ENCODE measurements at regions not wholly inside any gene's neighbourhood (a gene's known extent, or its start where the extent isn't known, plus 50 kb on each side); places are given as distances from the start of the nearest gene placed in this dataset.
"Not testable (repeated sequence)": the region's sequence is repeated elsewhere in the genome, so short reads cannot be mapped to it uniquely, and the experiment has no call there.

DNA sequence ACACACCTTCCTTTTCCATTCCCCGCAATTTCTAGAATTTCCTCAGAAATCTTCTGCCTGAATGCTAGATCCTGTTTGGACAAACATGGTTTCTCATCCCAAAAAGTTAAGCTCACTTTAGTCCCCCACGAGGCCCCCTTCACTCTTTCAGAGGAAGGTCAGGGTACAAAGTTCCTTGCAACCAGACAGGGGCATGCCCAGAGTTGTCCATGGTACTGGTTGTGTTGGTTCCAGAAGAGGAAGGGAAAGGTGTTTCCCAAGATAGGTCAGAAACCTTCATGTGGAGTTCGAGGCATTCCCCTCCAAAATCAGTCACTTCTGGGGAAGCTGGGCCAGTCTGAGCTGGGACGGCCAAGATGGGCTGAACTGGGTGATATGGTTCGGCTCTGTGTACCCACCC lies 167.6 kb upstream of the MAFB start:
- DNase-seq (ENCODE audit: low read depth) = no peak

DNA sequence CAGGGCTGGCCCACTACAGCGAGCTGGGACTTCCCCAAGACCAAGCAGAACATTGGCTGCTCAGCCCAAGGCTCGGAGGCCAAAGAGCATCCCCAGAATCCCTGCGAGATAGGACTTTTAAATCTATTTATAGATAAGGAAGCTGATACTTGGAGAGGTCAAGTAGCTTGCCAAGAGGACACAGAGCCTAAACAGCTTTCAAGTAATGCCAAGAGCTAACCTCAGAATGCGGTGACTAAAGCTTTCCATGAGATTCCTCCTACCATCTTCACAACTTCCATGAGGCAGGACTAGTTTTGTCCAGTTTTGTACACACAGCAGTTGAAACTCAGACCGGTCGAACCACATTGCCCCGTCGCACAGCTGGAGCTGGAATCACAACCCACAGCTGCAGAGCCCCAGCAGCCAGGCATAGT lies 168.1 kb upstream of the TOP1 start:
- no peak for DNase-seq (ENCODE audit: low read depth)

DNA sequence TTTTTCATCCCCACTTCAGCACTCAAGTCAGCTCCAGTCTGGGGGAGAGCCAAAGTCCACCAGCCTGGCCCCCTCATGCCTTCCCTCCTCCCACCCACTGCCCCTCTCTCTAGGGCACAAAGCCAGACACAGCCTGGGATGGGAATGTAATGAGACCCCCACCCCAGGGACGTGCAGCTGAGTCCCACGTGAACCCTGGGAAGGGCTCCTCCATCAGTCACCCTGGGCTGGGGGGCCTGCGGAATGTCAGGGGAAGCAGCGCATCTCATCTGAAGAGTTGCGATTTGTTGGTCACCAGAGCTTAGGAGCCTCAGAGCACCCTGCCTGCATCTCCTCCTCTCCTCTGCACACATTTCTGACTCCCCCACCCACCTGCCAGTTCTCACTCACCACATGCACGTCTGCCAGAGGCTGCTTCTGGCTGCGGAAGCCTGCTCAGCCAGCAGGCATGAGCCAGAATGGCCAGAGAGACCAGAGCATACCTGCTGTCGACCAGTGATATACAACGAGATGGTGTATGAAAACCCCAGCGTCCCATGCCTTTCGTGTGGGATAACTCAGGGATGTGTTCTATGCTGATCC lies 167.1 kb upstream of the TOP1 start:
- no peak for DNase-seq (ENCODE audit: low read depth)

DNA sequence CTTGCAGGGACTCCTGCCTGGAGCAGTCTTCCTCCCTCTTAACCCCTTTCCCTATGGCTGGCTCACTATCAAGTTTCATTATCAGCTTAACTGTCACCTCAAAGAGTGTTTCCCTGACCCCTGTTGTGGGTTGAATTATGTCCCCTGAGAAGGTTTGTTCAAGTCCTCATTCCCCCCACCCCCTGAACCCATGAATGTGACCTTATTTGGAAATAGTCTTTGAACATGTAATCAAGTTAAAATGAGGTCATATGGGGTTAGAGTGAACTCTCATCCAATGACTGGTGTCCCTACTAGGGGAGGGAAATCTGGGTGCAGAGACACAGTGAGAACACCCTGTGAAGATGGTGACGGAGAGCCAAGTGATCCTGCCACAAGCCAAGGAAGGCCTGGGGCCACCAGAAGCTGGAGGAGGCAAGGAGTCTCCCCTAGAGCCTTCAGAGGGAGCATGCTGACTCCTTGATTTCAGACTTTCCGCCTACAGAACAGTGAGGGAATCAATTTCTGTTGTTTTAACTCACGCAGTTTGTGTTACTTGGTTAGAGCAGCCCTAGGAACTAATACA lies 165.2 kb upstream of the TOP1 start:
- no peak for DNase-seq (ENCODE audit: low read depth)

DNA sequence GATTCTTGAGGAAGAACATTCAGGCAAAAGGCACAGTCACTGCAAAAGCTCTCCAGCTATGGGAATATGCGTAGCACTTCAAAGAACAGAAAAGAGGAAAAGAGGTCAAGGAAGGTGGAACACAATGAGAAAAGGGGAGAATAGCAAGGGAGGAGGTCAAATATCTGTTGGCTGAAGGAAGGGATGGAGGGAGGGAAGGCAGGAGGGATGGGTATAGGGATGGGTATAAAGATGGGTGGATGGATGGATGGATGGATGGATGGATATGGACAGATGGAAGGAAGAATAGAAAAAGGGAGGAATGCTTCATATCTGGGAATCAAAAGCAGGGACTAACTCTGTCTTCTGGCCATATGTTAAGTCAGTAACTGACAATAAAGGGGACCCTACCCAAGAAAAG lies 164.2 kb upstream of the TOP1 start:
- no peak for DNase-seq (ENCODE audit: low read depth)

DNA sequence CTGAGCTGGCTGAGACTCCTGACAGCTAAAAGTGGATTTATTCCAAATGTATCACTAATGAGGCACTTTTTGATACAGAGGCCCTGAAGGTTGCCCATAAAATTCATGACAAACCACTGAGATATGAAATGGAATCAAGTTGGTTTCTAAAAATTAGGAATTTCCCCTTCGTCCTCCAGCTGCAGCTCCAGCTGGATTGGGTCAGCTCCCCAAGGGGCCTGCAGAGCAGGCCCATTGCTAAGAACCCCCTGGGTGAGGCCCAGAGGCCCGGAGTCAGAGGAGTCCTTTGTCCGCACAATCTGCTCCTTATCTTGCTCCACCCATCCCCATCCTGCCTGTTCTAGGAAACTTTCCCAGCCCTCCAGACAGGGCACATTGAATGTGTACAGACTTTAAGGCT lies 163.5 kb upstream of the TOP1 start:
- DNase-seq (ENCODE audit: low read depth) = no peak

DNA sequence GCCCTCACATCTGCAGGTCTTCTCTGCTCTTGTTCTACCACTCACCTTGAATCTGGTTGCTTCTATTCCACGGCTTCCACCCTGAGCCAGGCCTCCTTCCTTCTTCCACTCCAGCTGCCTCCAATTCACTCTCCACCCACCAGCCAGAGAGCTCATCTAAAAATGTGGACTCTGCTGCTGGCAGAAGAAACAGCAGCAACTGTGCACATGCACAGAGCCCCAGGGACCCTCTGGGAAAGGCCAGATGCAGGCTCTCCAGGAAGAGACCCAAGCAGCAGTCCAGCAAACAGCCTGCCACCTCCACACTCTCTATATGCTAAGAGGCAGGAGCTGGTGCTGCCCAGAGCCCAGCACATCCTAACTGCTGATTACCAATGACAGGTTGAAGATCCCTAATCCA lies 162.6 kb upstream of the TOP1 start:
- DNase-seq (ENCODE audit: low read depth) = no peak

DNA sequence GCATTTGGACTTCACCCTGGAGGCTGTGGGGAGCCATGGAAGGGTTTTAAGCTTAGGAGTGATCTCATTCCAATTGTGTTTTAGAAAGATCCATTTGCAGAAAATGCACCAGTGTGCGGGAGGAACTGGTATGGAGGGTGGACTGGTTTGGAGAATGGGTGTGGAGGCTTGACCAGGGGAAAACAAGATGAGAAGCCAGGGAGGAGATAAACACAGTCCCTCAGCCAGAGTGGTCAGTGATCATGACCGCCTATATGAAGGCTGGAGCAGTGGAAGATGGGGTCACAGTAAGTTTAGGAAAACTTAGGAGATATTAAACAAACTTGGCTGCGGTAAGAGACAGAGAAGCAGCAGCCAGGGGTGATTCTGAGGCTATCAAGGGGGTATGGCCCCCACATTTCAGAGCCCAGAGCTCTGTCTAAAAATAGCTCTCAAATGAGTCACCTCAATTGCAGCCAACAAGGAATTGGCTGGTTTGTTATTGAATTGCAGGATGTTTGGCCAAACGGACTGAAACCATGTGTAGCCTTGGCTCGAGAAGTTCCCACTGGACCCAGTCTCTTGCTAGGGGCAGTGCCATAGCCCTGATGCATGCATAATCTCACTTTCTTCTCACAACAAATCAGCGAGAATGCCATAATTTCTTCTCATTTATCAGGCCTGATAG lies 159.9 kb upstream of the TOP1 start:
- DNase-seq (ENCODE audit: low read depth) = no peak

DNA sequence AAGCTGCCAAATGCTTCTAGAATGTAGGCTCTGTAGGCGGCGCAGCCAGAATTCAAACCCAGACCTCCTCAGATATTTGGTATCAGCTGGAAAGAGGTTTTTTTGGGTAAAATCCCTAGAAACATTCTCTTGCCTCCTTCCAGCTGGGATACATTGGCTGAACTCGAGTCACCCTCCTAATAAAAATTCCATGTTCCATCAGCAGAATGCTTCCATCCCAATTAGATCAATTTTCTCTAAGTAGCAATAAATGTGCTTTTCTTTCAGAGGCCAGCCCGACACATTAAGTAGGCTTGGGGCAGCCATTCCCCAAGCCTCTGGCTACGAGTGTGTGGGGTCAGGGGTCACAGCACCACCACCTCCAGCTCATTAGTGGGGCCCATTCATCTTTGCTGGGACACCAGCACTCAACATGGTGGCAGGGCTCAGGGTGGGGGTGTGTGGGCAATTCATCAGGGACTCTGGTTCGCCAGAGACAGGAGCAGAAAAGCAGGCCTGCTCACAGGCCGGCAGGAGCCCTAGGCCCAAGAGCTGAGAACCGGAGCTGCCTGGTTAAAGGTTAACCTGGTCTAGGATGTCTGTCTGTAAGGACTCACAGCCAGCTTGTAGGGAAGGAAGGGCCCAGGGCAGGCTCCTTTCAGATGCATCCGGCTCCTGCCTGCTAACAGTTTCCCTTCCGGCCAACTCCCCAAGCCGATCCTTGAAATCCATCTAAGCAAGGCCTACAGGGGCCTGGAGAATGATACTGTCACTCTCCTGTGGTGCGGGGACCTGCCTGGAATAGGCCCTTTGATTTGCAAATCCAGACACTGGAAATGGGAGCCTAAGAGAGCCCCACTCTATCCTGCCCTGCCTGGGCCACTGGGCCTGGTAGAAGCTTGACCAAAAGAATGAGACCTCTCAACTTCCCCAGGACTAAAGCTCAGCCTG lies 159.1 kb upstream of the TOP1 start:
- no peak for DNase-seq (ENCODE audit: low read depth)

DNA sequence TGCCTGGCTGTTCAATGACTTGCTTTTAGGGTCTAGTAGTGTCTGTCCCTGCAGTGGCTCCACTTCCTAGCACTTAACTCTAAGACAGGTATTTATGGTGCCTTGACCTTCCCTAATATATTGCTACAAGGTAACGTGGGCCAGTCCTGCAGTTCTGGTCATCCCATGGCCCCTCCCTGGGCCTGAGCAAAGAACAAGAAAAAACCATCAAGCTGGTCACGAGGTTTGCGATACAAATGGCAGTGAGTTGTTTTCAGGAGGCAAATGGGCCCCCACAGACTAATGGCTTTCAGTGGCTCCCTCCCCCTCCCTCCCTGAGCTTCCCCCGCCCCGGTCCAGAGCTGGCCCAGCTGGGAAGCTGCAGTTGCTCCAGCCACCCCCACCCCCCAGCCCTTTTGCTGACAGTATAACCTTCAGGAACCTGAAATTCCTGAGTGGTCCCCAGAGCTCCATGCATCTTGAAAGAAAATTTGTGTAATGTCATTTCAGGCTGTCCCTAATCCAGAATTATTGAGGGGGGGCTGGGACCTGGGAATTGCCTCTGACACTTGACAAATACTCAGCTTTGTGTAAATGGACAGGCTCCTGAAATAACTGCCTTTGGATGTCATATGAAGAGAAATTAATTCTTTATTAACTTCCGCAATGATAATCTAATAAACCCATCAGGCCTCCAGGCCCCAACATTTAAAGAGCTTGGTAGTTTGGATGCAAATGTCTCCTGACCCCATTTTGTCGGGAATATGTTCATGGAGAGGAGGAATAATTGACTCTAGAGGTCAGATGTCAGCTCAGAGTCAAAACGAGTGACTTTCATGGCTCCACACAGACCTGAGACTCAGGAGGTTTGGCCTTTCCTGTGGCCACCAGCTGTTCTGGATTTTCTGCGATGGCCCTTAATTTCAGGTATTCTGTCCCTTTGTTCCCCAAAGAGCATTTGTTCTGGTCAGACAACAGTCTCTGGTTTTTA lies 153.2 kb upstream of the TOP1 start:
- DNase-seq (ENCODE audit: low read depth) = no peak

DNA sequence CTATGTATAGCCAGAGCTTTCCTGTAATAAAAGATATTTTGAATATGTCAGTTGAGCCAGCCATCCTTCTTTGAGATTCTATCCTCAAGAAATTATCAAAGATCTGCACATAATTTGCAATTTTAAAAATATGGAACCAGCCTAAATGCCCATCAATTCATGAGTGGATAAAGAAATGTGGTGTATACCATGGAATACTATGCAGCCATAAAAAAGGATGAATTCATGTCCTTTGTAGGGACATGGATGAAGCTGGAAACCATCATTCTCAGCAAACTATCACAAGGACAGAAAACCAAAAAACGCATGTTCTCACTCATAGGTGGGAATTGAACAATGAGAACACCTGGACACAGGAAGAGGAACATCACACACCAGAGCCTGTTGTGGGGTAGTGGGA lies 150.5 kb upstream of the TOP1 start:
- not testable (repeated sequence) for DNase-seq (ENCODE audit: low read depth)

DNA sequence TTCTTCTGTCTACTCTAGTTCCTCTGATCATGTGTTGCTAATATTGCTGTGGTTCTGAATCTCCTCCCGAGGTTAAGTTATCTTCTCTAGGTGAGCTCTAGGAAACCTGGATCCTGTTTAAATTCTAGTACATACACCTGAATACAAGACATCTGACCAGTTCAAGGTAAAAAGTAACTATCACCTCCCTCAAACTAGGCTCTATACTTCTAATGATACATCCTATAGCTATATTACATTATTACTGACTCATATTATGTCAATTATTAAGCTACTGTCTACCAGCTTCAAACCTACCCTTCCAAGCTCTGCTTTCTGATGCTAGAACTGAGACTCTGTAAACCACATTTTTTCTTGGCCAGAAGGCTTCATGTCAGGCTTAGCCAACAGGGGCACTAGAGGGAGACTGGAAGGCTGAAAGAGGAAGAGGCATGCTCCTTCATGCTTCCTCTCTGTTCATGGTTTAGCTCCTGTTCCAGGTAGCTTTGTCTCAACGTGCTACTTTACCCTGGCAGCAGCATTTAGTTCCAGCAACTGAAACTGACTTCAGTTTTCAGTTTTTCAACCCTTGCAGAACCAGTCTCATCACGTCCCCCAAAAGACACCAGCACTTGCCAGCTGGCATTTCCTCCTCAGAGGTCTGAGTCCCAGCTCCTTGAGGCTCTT lies 148.4 kb upstream of the TOP1 start:
- DNase-seq (ENCODE audit: low read depth) = no peak

DNA sequence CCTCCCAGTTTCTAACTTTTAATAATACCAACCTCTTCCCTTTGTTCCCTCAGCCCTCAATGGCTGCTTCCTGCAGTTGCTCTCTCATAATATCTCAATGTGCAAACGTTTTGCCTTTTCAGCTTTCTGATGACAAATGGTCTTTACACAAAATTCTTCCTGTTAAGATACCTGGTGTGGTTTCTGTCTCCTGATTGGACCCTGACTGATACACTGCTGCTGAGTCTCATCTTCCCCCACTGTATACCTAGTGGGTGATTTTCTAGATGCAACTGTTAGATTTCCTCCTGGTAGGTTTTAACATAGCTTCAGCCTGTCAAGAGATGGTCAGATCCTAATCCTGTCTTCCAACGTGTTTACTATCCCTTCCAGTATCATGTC lies 147.9 kb upstream of the TOP1 start:
- DNase-seq (ENCODE audit: low read depth) = no peak

DNA sequence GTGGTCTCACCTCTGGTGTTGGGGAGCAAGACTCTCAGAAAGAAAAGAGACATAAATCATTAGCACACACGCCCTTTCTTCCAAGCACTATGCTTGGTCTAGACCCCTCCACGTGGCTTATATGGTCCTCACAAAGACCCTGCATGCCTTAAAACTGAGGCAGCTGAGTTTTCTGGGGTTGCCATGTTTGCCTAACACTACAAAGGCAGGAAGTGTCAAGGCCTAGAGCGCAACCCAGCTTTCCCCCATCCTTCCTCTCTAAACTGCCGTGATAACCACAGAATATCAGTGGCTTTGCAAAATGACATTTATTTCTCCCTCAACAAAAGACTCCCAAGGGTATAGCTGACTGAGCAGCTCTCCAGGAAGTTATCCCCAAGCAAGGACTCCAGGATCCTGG lies 146.5 kb upstream of the TOP1 start:
- DNase-seq (ENCODE audit: low read depth) = no peak

DNA sequence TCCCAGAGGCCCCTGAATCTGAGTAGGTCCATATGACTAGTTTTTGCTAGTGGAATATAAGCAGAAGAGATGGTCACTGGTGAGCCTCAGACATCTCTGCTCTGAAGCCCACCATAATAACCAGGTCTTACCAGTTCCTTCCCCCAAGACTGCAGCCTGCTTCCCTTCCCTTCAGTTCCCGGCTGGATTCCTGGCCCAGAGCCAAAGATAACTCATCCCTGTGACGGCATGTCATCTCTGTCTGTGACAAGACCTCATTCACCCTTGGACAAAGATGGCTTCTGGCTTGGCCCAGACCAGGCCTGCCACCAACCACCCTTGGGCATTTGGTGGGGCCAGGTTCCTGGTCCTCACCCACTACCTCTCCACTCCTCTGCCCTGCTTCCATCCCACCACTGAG lies 145.5 kb upstream of the TOP1 start:
- DNase-seq (ENCODE audit: low read depth) = no peak

DNA sequence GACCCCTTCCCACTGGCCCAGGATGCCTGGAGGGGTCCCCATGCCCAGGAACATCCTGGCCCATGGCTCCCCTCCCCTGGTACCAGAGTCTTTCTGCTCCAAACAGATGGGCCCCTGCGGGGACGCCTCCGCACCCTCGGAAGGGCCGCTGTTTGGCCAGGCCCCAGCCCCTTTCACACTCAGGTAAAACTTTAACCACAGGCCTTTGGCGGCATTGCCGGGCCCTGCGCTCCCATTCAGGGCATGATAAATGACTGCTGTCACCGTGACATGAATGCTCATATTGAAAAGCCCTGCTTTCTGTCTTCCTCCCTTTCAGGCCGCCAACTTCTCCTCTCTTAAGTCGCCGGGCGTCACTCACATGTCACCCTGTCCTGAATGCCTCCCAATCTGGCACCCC lies 141.5 kb upstream of the TOP1 start:
- no peak for DNase-seq (ENCODE audit: low read depth)

DNA sequence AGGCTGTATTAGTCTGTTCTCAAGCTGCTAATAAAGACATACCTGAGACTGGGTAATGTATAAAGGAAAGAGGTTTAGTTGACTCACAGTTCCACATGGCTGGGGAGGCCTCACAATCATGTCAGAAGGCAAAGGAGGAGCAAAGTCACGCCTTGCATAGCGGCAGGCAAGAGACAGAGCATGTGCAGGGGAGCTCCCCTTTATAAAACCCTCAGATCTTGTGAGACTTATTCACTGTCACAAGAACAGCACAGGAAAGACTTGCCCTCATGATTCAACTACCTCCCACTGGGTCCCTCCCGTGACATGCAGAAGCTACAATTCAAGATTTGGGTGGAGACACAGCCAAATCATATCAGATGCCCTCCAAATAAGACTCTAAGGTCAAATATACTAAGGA lies 139.4 kb upstream of the TOP1 start:
- not testable (repeated sequence) for DNase-seq (ENCODE audit: low read depth)

DNA sequence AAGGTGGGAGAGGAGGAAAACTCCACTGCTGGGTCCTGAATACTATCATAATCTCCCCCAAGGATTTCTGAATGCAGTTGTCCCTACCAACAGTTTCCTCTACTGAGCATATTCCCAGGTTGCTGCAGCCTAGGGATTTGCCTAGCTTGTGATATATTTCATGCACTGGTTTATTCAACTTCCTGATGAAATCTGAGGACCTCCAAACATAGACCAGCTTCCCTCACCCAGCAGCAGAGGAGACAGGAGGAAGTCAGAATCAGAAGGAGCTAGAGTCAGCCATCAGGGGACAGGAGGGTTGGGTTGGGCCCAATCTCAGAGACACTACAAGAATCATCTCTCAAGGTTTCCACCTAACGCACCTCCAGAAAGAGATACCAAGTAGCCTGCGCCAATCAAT lies 138.4 kb upstream of the TOP1 start:
- no peak for DNase-seq (ENCODE audit: low read depth)

DNA sequence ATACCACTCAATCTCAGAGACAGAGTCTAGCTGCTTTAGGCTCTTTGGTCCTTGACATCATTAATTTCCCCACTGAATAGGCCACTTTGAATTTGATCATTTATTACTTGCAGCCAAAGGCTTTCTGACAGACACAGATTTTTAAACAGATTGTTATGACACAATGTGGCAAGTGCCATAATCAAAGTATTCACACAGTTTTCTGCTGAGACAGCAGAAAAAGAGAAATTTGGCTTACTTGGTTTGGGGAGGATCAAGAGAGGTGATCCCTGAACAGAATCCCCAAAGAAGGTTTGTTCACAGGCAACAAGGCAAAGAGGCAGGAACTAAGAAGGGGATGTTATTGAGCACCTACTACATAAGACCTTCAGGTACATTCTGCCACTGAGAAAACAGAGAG lies 138.0 kb upstream of the TOP1 start:
- no peak for DNase-seq (ENCODE audit: low read depth)

DNA sequence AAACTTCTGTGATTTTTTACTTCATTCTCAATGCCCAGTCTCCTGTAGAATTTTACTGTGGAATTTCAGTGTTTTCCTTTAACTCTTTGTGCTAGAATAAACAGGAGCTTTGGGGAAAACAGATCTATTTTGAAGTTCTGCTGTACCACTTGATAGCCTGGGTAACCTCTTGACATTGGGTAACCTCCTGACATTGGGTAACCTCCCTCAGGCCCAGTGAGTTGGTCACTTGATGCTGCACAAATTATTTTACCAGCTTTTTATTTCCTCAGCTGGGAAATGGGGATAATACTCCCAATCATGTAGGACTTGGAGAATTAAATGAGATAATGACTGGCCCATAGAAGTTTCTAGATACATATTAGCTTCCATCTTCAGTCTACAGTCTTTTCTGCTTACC lies 137.3 kb upstream of the TOP1 start:
- no peak for DNase-seq (ENCODE audit: low read depth)

DNA sequence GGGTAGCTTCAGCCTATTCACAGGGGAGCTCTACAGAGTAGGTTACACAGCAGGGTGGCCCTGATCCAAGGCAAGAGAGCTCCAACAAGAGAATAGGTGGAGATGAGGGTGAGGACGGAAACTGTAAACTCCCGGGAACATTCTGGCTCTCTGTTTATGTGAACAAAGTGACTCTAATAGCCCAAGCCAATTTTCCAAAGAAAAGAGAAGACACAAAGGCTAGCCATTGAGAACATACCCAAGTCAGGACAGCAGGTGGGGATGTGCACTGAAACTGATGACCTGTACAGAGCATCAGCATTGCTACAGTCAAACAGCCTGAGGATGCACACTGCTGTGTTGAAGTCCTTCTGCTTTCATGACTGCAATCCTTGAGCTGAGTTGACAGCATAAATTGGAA lies 136.0 kb upstream of the TOP1 start:
- no peak for DNase-seq (ENCODE audit: low read depth)

Data from activated gamma-delta T cell treated with anti-CD3 and anti-CD28 coated beads, Interleukin-2, amount 50 U/mL, for 16 hours (primary cell).